Progenitor cell of endocrine pancreas (in vitro differentiated cells): ENCODE measurements at regions not wholly inside any gene's neighbourhood (a gene's known extent, or its start where the extent isn't known, plus 50 kb on each side); places are given as distances from the start of the nearest gene placed in this dataset.

Experiments used
- DNase-seq: peaks from one replicate; pipeline ENCODE4 v3.0.0; 2021; ENCODE audit warnings: low spot score; ENCODE audit not compliant: unreplicated experiment
- H3K27ac Mint-ChIP-seq: 2 replicates; pipeline ENCODE4 v1.8.0; 2021; ENCODE audit warnings: mild to moderate bottlenecking, moderate library complexity, mixed read lengths
- H3K27me3 Mint-ChIP-seq: 2 replicates; pipeline ENCODE4 v1.8.0; 2021; ENCODE audit warnings: mixed read lengths
- H3K36me3 Mint-ChIP-seq: 2 replicates; pipeline ENCODE4 v1.8.0; 2022; ENCODE audit warnings: mixed read lengths; ENCODE audit not compliant: insufficient read depth
- H3K4me1 Mint-ChIP-seq: 2 replicates; pipeline ENCODE4 v1.8.0; 2021; ENCODE audit warnings: low read depth, mixed read lengths
- H3K4me3 Mint-ChIP-seq: 2 replicates; pipeline ENCODE4 v1.8.0; 2021; ENCODE audit warnings: low read depth, mild to moderate bottlenecking, moderate library complexity, mixed read lengths
- H3K9me3 Mint-ChIP-seq: 2 replicates; pipeline ENCODE4 v1.8.0; 2021; ENCODE audit warnings: low read depth, mixed read lengths
- CTCF ChIP-seq: fragments of 200-600 bp; sonication (generic); IDR thresholded peaks from one replicate; pipeline ENCODE4 v1.5.0; 2021; ENCODE audit warnings: antibody characterized with exemption, mild to moderate bottlenecking; ENCODE audit not compliant: unreplicated experiment

GRCh38 chr20:56868746-56869145 lies 239.6 kb downstream of the TFAP2C start:
- H3K27ac Mint-ChIP-seq, result no peak overlapping the region
- no peak for DNase-seq
- no peaks in the 10 kb centered on the region for H3K36me3 Mint-ChIP-seq
- no peaks in the 10 kb centered on the region for H3K4me1 Mint-ChIP-seq
- H3K9me3 Mint-ChIP-seq, result no peaks in the 10 kb centered on the region
- H3K4me3 Mint-ChIP-seq, result no peak overlapping the region
- no peak for TF ChIP-seq CTCF
- peaks cover 27% of the 10 kb centered on the region for H3K27me3 Mint-ChIP-seq

GRCh38 chr20:56870271-56870670 lies 241.2 kb downstream of the TFAP2C start:
- Mint-ChIP-seq H3K9me3 (no peaks in the 10 kb centered on the region), H3K4me1 (peaks cover 1% of the 10 kb centered on the region), H3K27ac (no peak overlapping the region), H3K4me3 (no peak overlapping the region), H3K27me3 (peaks cover 29% of the 10 kb centered on the region), H3K36me3 (no peaks in the 10 kb centered on the region)
- no peak for TF ChIP-seq CTCF
- no peak for DNase-seq

GRCh38 chr20:56871691-56872090 lies 242.6 kb downstream of the TFAP2C start:
- peaks cover 25% of the 10 kb centered on the region for H3K27me3 Mint-ChIP-seq
- H3K4me1 Mint-ChIP-seq, result peaks cover 2% of the 10 kb centered on the region
- DNase-seq, result no peak
- H3K27ac Mint-ChIP-seq, result no peak overlapping the region
- H3K36me3 Mint-ChIP-seq, result no peaks in the 10 kb centered on the region
- no peak overlapping the region for H3K4me3 Mint-ChIP-seq
- H3K9me3 Mint-ChIP-seq, result no peaks in the 10 kb centered on the region
- TF ChIP-seq CTCF, result no peak

GRCh38 chr20:56872620-56873458 lies 243.7 kb downstream of the TFAP2C start:
- peaks cover 24% of the 10 kb centered on the region for H3K27me3 Mint-ChIP-seq
- H3K4me3 Mint-ChIP-seq, result no peak overlapping the region
- no peaks in the 10 kb centered on the region for H3K36me3 Mint-ChIP-seq
- DNase-seq, result no peak
- TF ChIP-seq CTCF, result no peak
- no peak overlapping the region for H3K27ac Mint-ChIP-seq
- peaks cover 2% of the 10 kb centered on the region for H3K4me1 Mint-ChIP-seq
- H3K9me3 Mint-ChIP-seq, result no peaks in the 10 kb centered on the region

- no peak for TF ChIP-seq CTCF
- no peak overlapping the region for H3K27ac Mint-ChIP-seq
- no peaks in the 10 kb centered on the region for H3K36me3 Mint-ChIP-seq
- DNase-seq, result no peak
- H3K9me3 Mint-ChIP-seq, result no peaks in the 10 kb centered on the region
- peaks cover 34% of the 10 kb centered on the region for H3K27me3 Mint-ChIP-seq
- peaks cover 2% of the 10 kb centered on the region for H3K4me1 Mint-ChIP-seq
- no peak overlapping the region for H3K4me3 Mint-ChIP-seq
These were observed 244.7 kb downstream of the TFAP2C start for GRCh38 chr20:56873836-56874235.
